NT2/D1 (cell line): ENCODE measurements at regions not wholly inside any gene's neighbourhood (a gene's known extent, or its start where the extent isn't known, plus 50 kb on each side); places are given as distances from the start of the nearest gene placed in this dataset.

Experiments used
- SUZ12 ChIP-seq: IDR thresholded peaks from 2 replicates; pipeline ENCODE4 v1.6.1; 2011; ENCODE audit not compliant: insufficient read length, insufficient read depth; ENCODE audit errors: extremely low read depth
- YY1 ChIP-seq: IDR thresholded peaks from 2 replicates; pipeline ENCODE4 v1.6.1; 2011; ENCODE audit not compliant: insufficient read length, insufficient read depth
- ZNF274 ChIP-seq: IDR thresholded peaks from 2 replicates; pipeline ENCODE4 v1.6.1; 2011; ENCODE audit warnings: mild to moderate bottlenecking, low read depth, low read length

GRCh38 chr11:38766796-38767195 is 2168.8 kb upstream of the RAG2 start:
- TF ChIP-seq SUZ12 (no peak), YY1 (no peak), ZNF274 (no peak)
